ENCODE measurements at regions not wholly inside any gene's neighbourhood (a gene's known extent, or its start where the extent isn't known, plus 50 kb on each side); places are given as distances from the start of the nearest gene placed in this dataset.

DNA sequence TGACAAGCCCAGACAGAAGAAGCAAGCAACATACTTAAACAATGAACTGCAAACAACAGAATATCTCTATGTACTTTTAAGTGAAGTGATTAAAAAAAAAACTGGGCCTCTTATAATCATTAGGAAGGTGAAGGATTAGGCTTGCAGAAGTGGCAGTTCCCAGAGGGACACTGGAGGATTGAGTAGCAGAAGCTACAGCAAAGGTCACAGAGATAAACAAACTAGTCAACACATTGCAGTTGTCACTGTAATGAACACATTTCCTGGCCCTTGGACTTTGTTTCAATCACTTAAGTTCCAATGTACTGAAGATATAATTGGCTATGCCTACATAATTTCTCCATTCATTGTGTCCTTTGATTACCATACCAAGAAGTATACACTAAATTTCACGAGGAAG lies 1498.8 kb downstream of the SLITRK5 start:
- H3K9me3 ChIP-seq: no peaks in the 10 kb centered on the region
- H3K4me3 ChIP-seq: no peak overlapping the region
- intact Hi-C loops (cut with DNase I): no loop called here
- no peaks in the 10 kb centered on the region for H3K4me1 ChIP-seq (replicated peaks)
- 96% methylated on average over 1 of the region's 1 CpG for WGBS
- H3K27me3 ChIP-seq (replicated peaks; ENCODE audit: insufficient read depth): no peaks in the 10 kb centered on the region
- TF ChIP-seq, protein P1, sequence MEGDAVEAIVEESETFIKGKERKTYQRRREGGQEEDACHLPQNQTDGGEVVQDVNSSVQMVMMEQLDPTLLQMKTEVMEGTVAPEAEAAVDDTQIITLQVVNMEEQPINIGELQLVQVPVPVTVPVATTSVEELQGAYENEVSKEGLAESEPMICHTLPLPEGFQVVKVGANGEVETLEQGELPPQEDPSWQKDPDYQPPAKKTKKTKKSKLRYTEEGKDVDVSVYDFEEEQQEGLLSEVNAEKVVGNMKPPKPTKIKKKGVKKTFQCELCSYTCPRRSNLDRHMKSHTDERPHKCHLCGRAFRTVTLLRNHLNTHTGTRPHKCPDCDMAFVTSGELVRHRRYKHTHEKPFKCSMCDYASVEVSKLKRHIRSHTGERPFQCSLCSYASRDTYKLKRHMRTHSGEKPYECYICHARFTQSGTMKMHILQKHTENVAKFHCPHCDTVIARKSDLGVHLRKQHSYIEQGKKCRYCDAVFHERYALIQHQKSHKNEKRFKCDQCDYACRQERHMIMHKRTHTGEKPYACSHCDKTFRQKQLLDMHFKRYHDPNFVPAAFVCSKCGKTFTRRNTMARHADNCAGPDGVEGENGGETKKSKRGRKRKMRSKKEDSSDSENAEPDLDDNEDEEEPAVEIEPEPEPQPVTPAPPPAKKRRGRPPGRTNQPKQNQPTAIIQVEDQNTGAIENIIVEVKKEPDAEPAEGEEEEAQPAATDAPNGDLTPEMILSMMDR (IDR thresholded peaks at IDR 0.05): no peak
- TF ChIP-seq POLR2AphosphoS5 (IDR thresholded peaks at IDR 0.05): no peak
- no peak for TF ChIP-seq POLR2A (IDR thresholded peaks at IDR 0.05)
- no peaks in the 10 kb centered on the region for H3K36me3 ChIP-seq
- no peak overlapping the region for H3K27ac ChIP-seq
- DNase-seq (ENCODE audit: low spot score): no peak

DNA sequence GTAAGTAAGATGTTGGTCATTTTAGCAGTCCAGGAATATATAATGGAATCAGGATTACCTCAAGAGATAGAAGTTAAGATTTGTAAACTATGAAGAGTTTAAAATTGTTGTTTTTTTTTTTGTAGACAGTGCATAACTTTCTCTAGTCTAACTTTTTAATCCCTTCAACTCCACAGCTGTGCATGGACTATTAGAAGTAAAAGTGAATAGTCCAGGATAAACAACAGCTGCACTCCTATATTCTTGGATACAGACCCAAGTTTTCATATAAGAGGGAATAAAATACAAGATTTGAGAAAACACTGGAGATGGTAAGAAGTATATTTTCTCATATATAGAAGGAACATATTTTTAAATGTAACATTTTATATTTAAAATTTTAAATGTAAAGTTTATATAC lies 1509.9 kb downstream of the SLITRK5 start:
- Histone ChIP-seq H3K9me3 (no peaks in the 10 kb centered on the region), H3K27me3 (replicated peaks; ENCODE audit: insufficient read depth) (no peaks in the 10 kb centered on the region), H3K36me3 (no peaks in the 10 kb centered on the region), H3K27ac (no peak overlapping the region), H3K4me1 (replicated peaks) (no peaks in the 10 kb centered on the region), H3K4me3 (no peak overlapping the region)
- no peak for DNase-seq (ENCODE audit: low spot score)
- TF ChIP-seq POLR2A (IDR thresholded peaks at IDR 0.05) (no peak), POLR2AphosphoS5 (IDR thresholded peaks at IDR 0.05) (no peak)
- TF ChIP-seq, protein P1 (IDR thresholded peaks at IDR 0.05): no peak
- intact Hi-C loops (cut with DNase I): no loop called here

DNA sequence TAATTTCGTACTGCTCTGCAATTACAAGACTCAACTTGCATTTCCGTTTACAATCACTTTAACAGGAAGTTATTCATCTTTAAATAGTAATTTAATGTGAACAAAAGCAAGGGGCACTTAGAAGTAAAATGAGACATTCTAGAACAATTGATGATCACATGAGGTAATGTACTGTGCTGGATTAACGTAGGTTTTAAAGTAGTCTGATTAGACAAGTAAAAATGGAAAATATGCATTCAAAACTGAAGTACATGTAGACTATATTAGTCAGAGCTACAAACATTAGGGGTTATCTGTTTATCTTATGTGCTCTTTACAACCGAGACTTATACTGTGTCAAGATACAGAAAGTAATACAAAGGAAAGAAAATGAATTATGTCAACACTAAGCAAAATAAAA lies 1528.0 kb downstream of the SLITRK5 start:
- no peak for DNase-seq (ENCODE audit: low spot score)
- Histone ChIP-seq H3K4me1 (replicated peaks) (no peaks in the 10 kb centered on the region), H3K36me3 (no peaks in the 10 kb centered on the region), H3K9me3 (no peaks in the 10 kb centered on the region), H3K27ac (no peak overlapping the region), H3K4me3 (no peak overlapping the region), H3K27me3 (replicated peaks; ENCODE audit: insufficient read depth) (no peaks in the 10 kb centered on the region)
- WGBS: 13% methylated on average over 4 of the region's 4 CpGs
- no peak for TF ChIP-seq POLR2A (IDR thresholded peaks at IDR 0.05)
- TF ChIP-seq, protein P1 (IDR thresholded peaks at IDR 0.05): no peak
- no peak for TF ChIP-seq POLR2AphosphoS5 (IDR thresholded peaks at IDR 0.05)
- intact Hi-C loops (cut with DNase I): no loop called here

DNA sequence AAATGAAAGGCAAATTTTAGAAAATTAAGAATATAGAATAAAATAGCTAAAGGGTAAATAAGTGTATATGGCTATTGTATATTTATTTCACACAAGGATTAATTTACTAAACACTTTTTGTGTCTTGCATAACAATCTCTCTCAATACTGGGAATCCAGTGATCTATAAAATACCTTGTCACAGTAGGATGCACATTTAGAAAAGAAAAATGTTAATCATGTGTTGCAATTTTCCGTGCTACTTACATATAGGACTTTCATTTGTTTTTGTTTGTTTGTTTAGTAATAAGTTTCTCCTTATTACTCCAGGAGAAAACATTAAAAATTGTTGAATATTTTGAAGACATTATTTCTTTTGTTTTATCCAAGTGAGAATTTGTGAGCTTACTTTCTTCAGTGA lies 1533.3 kb downstream of the SLITRK5 start:
- intact Hi-C loops (cut with DNase I): no loop called here
- 94% methylated on average over 1 of the region's 1 CpG for WGBS

DNA sequence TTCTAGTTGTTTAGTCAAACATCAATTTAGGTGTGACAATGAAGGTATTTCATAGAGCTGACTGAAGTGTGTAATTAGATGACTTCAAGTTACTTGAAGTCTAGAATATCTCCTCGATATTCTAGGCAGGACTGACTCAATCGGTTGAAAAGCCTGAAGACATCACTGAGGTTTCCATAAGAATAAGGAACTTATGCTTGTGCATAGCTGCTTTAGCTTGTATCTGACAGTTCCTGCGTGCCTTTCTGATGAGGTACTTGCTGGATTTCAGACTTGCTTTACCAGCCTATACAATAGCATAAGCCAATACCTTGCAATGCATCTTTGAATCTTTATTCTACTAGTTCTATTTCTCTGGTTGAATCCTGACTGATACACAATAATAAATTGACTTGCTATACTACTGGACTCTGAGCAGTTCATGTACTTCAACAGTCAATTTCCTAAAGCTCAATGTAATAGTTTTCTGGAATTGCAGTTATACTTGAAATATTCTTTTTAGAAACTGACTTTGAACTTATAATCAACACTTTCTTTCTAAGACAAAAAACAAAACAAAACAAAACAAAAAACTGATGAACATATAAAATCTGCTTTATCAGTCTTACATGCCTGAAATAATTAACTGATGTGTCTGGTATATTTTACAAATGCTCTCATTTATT lies 1534.8 kb downstream of the SLITRK5 start:
- H3K27ac ChIP-seq: no peak overlapping the region
- no peak overlapping the region for H3K4me3 ChIP-seq
- DNase-seq (ENCODE audit: low spot score): no peak
- WGBS: 72% methylated on average over 3 of the region's 3 CpGs
- TF ChIP-seq POLR2AphosphoS5 (IDR thresholded peaks at IDR 0.05): no peak
- TF ChIP-seq, protein P1 (IDR thresholded peaks at IDR 0.05): no peak
- no peak for TF ChIP-seq POLR2A (IDR thresholded peaks at IDR 0.05)
- H3K36me3 ChIP-seq: no peaks in the 10 kb centered on the region
- no peaks in the 10 kb centered on the region for H3K27me3 ChIP-seq (replicated peaks; ENCODE audit: insufficient read depth)
- H3K4me1 ChIP-seq (replicated peaks): no peaks in the 10 kb centered on the region
- H3K9me3 ChIP-seq: no peaks in the 10 kb centered on the region
- intact Hi-C loops (cut with DNase I): no loop called here

More for the DNA sequence above, 1533.3 kb downstream of the SLITRK5 start:
- TF ChIP-seq POLR2A (IDR thresholded peaks at IDR 0.05) (no peak), POLR2AphosphoS5 (IDR thresholded peaks at IDR 0.05) (no peak)
- TF ChIP-seq, protein P1 (IDR thresholded peaks at IDR 0.05): no peak
- Histone ChIP-seq H3K4me3 (no peak overlapping the region), H3K27me3 (replicated peaks; ENCODE audit: insufficient read depth) (no peaks in the 10 kb centered on the region), H3K36me3 (no peaks in the 10 kb centered on the region), H3K4me1 (replicated peaks) (no peaks in the 10 kb centered on the region), H3K9me3 (no peaks in the 10 kb centered on the region), H3K27ac (no peak overlapping the region)
- DNase-seq (ENCODE audit: low spot score): no peak

Data from prostate gland (tissue), 2 donors.